Adrenal gland (tissue), 9 donors: ENCODE measurements at regions not wholly inside any gene's neighbourhood (a gene's known extent, or its start where the extent isn't known, plus 50 kb on each side); places are given as distances from the start of the nearest gene placed in this dataset.

Experiments used
- DNase-seq, 7 donors: peaks; one replicate each; pipeline ENCODE4 v3.0.0-alpha.2; 2019 to 2020
- H3K27ac ChIP-seq, 5 donors: fragments of 200-600 bp; sonication (generic) in 4 of 5; 1 replicate in 3 of 5; 2 replicates in 2 of 5; pipeline versions ENCODE4 v1.5.1 to v1.8.0; 2016 to 2020; ENCODE audit warnings: mild to moderate bottlenecking in 1 of 5
- H3K27me3 ChIP-seq: fragments of 200-600 bp; 2 replicates; pipeline ENCODE4 v1.8.0; 2021
- H3K36me3 ChIP-seq, 2 donors: fragments of 200-600 bp; replicated peaks in 1 of 2; 1 replicate in 1 of 2; 2 replicates in 1 of 2; pipeline versions ENCODE4 v1.5.1 to v1.8.0; 2018 to 2022
- H3K4me1 ChIP-seq, 2 donors: fragments of 200-600 bp; replicated peaks in 1 of 2; 1 replicate in 1 of 2; 2 replicates in 1 of 2; pipeline versions ENCODE4 v1.5.1 to v1.8.0; 2018 to 2021
- H3K4me3 ChIP-seq, 4 donors: fragments of 200-600 bp; sonication (generic) in 3 of 4; one replicate each; pipeline ENCODE4 v1.5.1; 2016 to 2018
- H3K9me3 ChIP-seq, 3 donors: fragments of 200-600 bp; sonication (generic) in 1 of 3; replicated peaks in 1 of 3; 1 replicate in 2 of 3; 2 replicates in 1 of 3; pipeline versions ENCODE4 v1.5.1 to v1.8.0; 2016 to 2021
- POLR2A ChIP-seq, 2 donors: fragments of 450-650 bp; IDR thresholded peaks; one replicate each; pipeline ENCODE4 v1.6.1; 2017; ENCODE audit warnings: antibody characterized with exemption in 2 of 2, mild to moderate bottlenecking in 2 of 2, moderate library complexity in 1 of 2
- WGBS, 4 donors: extraction: QIAGEN DNeasy Blood & Tissue Kit in 2 of 4; methylation state at CpG; one replicate each; pipeline versions ENCODE4 v1.1.5 to v1.1.7; 2013 to 2017; 5-methylcytosine and 5-hydroxymethylcytosine counted together
- intact Hi-C, 2 donors: fragments of 100-400 bp; cut with DNase I; formaldehyde crosslinking; loops; one replicate each; pipeline versions ENCODE4 v1.14.1 to v1.15.0; 2022 to 2023
- TF ChIP-seq, protein P1 (sequence below), 6 experiments: fragments of 450-650 bp in 4 of 6; fragments of 200-600 bp in 2 of 6; sonication (generic) in 1 of 6; IDR thresholded peaks; 1 replicate in 5 of 6; 2 replicates in 1 of 6; pipeline versions ENCODE4 v1.5.1 to v1.8.0; 2016 to 2021; ENCODE audit warnings: antibody characterized with exemption in 6 of 6, mild to moderate bottlenecking in 2 of 6, moderate library complexity in 1 of 6
- donor health status: healthy with polysubstance abuse.
- donor health status: Bipolar disorder and iron deficiency.
- donor health status: DM: yes; HTN: yes; CAD: no.
- donor health status: DM: no; HTN: no; CAD: no.
- donor health status: DM: no; HTN: no; CAD: no.

DNA sequence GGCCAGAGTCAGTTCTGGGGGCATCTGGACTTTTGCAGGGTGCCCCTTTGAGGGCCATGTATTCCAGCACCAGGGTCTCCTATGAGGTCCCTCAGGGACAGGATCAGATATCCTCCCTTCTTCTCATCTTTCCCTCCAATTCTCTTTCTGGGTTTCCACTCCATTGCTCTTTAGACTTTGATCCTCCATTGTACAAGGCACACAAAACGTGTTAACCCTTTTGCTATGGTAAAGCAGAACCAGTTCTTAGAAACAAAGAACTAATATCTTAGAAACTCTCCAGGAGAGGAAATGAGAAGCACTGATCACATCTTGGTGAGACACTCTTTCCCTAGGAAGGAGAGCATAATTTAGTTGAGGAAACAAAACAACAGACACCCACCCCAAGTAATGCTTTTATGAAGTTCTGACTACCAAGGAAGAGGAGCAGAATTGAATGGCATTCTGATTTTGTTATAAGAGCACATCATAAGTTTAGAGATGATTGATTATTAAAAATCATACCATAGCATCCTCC is 200.7 kb upstream of the NPY2R start:
- Histone ChIP-seq H3K9me3 (no peaks in the 10 kb centered on the region), H3K4me3 (no peak overlapping the region), H3K36me3 (no peaks in the 10 kb centered on the region), H3K27me3 (no peaks in the 10 kb centered on the region), H3K4me1 (no peaks in the 10 kb centered on the region), H3K27ac (no peak overlapping the region)
- intact Hi-C loops: no loop called here
- WGBS, 4 donors: 31 to 56% (median 40%) methylated on average over 1 of the region's 1 CpG
- no peak for DNase-seq
- TF ChIP-seq, protein P1, sequence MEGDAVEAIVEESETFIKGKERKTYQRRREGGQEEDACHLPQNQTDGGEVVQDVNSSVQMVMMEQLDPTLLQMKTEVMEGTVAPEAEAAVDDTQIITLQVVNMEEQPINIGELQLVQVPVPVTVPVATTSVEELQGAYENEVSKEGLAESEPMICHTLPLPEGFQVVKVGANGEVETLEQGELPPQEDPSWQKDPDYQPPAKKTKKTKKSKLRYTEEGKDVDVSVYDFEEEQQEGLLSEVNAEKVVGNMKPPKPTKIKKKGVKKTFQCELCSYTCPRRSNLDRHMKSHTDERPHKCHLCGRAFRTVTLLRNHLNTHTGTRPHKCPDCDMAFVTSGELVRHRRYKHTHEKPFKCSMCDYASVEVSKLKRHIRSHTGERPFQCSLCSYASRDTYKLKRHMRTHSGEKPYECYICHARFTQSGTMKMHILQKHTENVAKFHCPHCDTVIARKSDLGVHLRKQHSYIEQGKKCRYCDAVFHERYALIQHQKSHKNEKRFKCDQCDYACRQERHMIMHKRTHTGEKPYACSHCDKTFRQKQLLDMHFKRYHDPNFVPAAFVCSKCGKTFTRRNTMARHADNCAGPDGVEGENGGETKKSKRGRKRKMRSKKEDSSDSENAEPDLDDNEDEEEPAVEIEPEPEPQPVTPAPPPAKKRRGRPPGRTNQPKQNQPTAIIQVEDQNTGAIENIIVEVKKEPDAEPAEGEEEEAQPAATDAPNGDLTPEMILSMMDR (IDR thresholded peaks at IDR 0.05): no peak
- TF ChIP-seq POLR2A (IDR thresholded peaks at IDR 0.05): no peak

DNA sequence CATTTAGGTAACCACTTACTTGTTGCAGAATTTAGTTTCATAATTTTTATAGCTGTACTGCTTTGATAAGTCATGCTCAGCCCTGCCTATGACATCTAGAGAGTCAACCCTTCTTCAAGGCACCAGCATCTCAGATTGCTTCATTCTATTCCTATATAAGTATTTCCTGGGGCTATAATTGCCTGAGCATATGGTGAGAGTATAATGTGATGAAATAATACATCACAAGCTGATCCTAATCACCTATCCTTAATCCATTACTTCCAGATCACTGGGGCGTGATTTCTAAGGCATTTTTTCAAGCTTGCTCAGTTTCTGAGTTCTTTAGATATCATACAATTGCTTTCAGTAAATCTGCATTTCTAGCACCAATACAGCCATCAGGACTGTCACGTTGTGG is 200.0 kb upstream of the NPY2R start:
- H3K27ac ChIP-seq: no peak overlapping the region
- no peak for TF ChIP-seq POLR2A (IDR thresholded peaks at IDR 0.05)
- TF ChIP-seq, protein P1 (IDR thresholded peaks at IDR 0.05): no peak
- H3K4me1 ChIP-seq: no peaks in the 10 kb centered on the region
- DNase-seq: no peak
- WGBS, 4 donors: 57 to 84% (median 59%) methylated on average over 2 of the region's 2 CpGs
- H3K4me3 ChIP-seq: no peak overlapping the region
- no peaks in the 10 kb centered on the region for H3K27me3 ChIP-seq
- H3K9me3 ChIP-seq: no peaks in the 10 kb centered on the region
- H3K36me3 ChIP-seq: no peaks in the 10 kb centered on the region
- intact Hi-C loops: no loop called here

DNA sequence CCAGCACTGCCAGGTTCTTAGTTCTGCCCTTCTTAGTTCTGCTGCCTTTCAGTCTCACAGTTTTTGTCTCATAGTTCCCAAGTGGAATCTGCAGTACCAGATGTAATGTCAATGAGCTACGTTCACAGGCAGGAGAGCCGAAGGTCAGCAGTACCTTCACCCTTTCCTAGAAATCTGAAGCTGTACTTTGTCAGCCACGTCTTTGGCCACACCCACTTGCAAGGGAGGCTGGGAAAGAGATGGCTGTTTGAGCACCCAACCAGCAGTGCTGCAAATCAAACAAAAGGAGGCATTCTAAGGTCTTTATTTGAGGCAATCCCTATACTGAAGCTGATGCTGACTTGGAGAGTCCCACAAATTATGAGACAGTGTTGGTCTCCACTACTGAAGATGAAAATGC is 199.1 kb upstream of the NPY2R start:
- TF ChIP-seq POLR2A (IDR thresholded peaks at IDR 0.05): no peak
- TF ChIP-seq, protein P1 (IDR thresholded peaks at IDR 0.05): no peak
- 36 to 60% (median 50%) methylated on average over 3 of the region's 3 CpGs for WGBS, 4 donors
- H3K36me3 ChIP-seq: no peaks in the 10 kb centered on the region
- no peaks in the 10 kb centered on the region for H3K27me3 ChIP-seq
- no peak overlapping the region for H3K27ac ChIP-seq
- DNase-seq: no peak
- no peaks in the 10 kb centered on the region for H3K9me3 ChIP-seq
- H3K4me1 ChIP-seq: no peaks in the 10 kb centered on the region
- H3K4me3 ChIP-seq: no peak overlapping the region
- intact Hi-C loops: no loop called here

DNA sequence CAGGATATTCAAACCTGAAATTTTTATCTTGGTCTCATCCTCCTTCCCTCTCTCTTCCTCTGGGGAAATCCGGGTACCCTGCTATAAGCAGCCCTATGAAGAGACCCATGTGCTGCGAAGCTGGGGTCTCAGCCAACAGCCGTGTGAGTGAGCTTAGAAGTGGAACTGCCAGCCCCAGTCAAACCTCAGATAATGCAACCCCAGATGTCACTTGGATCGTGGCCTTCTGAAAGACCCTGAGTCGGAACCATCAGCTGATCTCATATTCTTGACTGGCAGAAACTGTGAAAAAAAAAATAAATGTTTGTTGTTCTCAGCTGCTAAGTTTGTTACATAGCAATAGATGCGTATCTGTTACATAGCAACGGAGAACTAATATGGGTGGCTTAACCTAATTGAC is 198.1 kb upstream of the NPY2R start:
- H3K9me3 ChIP-seq: no peaks in the 10 kb centered on the region
- intact Hi-C loops: no loop called here
- no peak overlapping the region for H3K4me3 ChIP-seq
- H3K36me3 ChIP-seq: no peaks in the 10 kb centered on the region
- no peaks in the 10 kb centered on the region for H3K4me1 ChIP-seq
- 74 to 81% (median 77%) methylated on average over 7 of the region's 7 CpGs for WGBS, 4 donors
- H3K27ac ChIP-seq: no peak overlapping the region
- no peaks in the 10 kb centered on the region for H3K27me3 ChIP-seq
- TF ChIP-seq, protein P1 (IDR thresholded peaks at IDR 0.05): no peak
- TF ChIP-seq POLR2A (IDR thresholded peaks at IDR 0.05): no peak
- DNase-seq: no peak
